Activated T-cell treated with anti-CD3 and anti-CD28 coated beads for 24 hours (primary cell): ENCODE measurements at regions not wholly inside any gene's neighbourhood (a gene's known extent, or its start where the extent isn't known, plus 50 kb on each side); places are given as distances from the start of the nearest gene placed in this dataset.

Source experiments
- DNase-seq: peaks from one replicate; pipeline ENCODE4 v3.0.0-alpha.2; 2020; ENCODE audit warnings: low read depth

DNA sequence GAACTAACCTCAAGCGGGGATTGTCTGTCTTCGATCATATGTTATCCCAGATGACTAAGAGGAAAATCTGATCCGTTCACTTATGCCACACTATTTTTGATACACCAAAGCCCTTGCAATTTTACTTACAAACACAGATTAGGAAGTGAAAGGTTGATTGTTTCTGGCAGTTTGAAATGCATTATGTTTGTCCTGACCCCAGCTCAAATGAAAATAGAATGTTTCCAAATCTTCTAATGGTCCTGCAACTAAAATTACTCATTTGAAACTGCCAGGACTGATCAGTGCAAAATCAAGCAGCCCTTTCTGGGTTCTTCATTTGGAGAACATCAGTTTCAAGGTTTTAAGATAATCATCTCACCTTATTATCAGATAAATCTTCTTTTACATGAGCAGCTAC lies 696.7 kb upstream of the WWC1 start:
- no peak for DNase-seq

GRCh38 chr5:167595196-167595595 lies 696.2 kb upstream of the WWC1 start:
- DNase-seq = no peak

DNA sequence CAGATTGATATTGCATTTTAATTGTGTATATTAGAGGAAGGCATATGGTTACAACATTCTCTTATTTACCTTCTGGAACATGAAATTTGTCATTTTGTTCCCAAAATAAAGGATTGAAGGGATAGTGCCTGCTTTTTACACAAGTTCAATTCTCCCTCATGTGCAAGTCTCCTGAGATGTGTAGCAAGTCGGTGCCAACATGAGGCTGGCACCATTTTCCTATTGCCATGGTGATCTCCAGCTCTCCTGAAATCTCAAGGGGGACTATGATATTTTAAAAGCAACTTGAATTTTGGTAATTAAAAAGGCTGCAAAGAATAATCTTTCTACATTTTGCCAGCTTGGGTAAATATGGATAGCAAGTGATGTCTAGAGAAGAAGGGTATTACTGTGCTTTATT lies 693.3 kb upstream of the WWC1 start:
- no peak for DNase-seq

DNA sequence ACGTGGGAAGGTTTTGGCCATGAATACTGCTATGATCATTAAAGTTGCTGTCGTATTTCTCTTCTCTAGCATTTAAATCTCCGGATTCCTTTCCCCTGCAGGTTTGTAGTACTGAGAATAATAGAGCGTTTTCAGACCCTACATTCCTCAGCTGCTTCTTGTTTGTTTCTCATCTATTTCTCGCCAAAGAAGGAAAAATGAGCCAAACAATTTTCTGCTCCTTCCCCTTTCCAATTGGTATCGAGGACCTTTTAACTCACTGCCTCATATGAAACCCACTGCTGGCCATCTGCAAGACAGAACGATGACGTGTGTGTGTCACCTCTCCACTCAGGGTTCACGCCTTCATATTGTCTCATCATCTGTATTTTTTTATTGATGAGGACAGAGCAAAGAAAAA lies 689.4 kb upstream of the WWC1 start:
- DNase-seq = no peak

DNA sequence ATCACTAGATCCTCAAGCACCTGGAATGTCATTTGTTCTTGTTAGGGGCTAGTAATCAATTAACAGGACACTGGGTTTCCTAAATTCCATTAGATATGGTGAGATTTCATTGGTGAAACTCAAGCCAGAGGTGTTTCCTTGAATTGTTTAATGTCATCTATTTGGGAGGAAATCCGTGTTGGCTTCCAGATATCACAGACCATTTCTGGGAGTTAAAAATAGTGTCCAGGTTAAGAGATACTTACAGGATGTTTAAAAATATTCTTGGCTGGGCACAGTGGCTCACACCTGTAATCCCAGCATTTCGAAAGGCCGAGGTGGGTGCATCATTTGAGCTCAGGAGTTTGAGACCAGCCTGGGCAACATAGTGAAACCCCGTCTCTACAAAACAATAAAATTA lies 688.3 kb upstream of the WWC1 start:
- no peak for DNase-seq

DNA sequence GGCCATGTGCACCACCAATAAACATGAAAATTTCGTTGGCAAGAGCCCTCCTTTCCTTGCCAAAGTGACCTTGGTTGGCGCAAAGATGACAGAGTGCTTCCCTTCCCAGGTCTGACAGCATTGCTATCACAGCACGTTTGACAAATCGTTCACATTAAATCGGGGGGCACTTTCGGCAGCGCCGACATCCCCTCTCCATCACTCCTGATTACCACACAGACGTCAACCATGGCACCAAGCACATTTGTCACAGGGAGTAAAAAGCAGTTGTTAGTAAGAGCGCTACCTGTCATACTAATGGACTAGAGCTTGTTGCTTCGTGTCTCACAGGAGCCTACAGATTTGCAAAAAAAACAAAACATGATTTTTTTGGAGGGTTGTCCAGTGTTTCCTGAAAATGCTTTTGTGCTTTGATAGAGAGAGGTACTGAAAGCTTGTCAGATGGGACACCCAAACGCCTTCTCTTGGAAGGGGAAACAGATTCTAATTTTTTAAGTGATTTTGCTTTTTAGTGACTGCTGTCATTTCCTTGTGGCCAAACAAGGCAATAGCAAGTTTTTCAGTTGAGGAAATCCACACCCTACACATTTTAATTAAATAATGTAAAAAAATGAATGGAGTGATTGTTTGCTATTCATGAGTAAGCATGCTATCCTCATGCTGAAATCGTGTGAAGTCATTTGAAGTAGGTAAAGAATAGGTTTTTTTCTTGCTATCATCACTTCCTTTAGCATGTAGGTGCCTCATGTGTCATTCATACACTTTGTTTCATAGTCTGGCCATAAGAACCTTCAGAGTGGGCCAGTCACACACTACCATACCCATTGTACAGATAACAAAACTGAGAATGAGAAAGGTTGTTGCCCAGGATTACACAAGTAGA lies 682.8 kb upstream of the WWC1 start:
- no peak for DNase-seq

DNA sequence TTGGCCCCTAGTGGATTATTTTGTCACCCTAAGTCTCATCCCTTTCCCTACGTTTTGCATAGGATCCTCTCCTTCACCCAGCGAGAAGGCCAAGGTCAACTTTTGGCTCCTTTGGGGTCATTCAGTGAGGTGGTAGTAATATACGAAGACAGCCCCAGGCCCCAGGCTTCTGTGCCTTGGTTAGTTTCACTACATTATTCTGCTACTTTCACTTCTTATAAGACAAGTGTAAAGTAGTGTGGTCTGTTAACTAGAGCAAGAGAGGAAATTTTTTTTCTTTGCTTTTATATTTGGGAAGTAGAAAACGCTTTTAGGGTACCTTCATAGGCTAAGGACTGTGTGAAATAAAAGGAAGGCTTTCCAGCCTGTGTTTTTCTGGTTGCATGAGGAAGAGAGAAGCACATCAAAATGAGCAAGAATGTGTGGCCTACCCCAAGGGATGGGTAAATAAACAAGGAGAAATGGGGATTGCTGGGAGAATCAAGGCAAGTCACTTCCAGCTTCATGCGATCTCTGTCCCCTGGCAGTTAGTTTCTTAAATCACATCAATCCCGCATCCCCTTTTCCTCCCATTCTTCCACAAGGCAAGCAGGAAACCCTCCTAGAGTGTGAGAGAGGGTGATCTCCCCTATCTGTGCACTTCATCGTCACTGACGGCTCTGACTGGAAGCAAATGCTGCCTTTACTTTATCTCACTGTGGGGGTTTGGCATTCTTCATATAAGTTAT lies 677.0 kb upstream of the WWC1 start:
- no peak for DNase-seq

DNA sequence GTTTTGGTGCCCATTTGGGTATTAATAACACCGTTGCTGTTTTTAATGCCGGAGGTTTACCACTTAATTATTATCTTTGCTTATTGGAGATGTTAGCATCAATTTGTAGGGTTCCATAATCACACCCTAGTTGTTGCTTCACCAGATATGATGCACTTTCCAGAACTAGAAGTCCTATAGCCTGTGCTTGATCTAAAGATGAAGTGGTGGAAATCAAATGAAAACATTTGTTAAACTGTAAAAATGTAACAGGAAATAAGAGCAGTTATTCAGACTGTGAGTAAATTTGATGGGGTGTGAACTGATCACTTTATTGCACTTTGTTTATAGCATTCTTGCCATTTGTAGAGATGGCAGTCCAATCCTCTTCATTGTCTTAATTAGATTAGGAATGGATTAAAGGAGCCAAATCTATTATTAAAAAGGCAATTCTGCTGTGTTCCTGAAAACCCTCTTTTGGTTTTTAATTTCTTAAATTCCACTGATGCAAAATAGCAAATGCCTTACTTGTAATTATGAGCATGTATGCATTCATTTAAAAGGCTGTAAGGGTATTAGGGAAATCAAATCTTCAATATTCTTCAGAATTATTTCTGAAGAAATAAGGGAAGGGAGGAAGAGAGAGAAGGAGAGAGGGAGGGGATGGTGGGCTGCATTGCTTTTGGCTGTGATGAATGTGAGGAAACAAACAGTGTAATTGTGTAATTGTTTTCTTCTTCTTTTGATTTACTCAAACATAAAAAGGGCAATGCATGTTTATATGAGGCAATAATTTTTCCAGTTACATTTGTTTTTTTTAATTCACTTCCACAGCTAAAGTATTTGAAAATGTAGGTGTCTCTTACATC lies 675.2 kb upstream of the WWC1 start:
- DNase-seq = no peak

GRCh38 chr5:167623354-167623753 lies 668.1 kb upstream of the WWC1 start:
- DNase-seq = no peak

GRCh38 chr5:167624053-167624452 lies 667.4 kb upstream of the WWC1 start:
- DNase-seq = no peak

- no peak for DNase-seq
Measured at GRCh38 chr5:167626341-167627123, 664.9 kb upstream of the WWC1 start.

DNA sequence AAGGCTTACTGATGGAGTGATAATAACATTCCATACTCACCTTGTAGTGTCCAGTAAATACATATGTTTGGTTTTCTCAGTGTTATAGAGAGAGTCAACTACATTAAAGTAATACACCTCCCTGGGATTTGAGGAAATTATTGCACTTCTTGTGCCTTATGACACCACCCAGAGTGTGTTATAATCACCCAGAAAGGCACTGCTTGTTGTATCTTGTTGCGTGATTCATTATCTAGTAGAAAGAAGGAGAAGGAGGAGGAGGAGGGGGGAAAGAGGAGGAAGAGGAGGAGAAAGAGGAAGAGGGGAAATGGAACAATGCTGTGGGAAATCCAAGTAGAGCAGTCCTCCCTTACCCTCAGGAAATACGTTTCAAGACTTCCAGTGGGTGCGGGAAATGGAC lies 661.8 kb upstream of the WWC1 start:
- DNase-seq = no peak

- no peak for DNase-seq
Measured at GRCh38 chr5:167631191-167631590, 660.3 kb upstream of the WWC1 start.

GRCh38 chr5:167633114-167633513 lies 658.3 kb upstream of the WWC1 start:
- no peak for DNase-seq

- no peak for DNase-seq
Measured at GRCh38 chr5:167633931-167634341, 657.5 kb upstream of the WWC1 start.

DNA sequence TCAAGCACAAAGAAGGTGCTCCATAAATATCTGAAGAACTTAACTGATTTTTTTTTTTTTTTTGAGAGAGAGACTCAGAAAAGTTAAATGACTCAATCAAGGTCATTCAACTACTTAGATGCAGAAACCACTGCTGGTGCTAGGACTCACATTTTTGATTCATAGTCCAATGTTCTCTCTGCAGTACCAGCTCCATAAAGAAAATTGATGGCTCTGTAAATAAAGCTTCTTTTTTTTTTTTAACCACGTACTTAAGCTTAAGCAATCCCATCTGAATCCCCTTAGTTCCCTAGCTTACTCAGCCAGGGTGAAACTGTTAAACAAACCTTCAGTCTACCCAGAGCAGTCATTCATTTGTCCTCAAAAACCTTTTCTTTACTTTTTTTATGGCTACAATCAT lies 657.0 kb upstream of the WWC1 start:
- no peak for DNase-seq

GRCh38 chr5:167638816-167639215 lies 652.6 kb upstream of the WWC1 start:
- no peak for DNase-seq

- DNase-seq = no peak
Measured at GRCh38 chr5:167639273-167639672, 652.2 kb upstream of the WWC1 start.

GRCh38 chr5:167639766-167640165 lies 651.7 kb upstream of the WWC1 start:
- no peak for DNase-seq

DNA sequence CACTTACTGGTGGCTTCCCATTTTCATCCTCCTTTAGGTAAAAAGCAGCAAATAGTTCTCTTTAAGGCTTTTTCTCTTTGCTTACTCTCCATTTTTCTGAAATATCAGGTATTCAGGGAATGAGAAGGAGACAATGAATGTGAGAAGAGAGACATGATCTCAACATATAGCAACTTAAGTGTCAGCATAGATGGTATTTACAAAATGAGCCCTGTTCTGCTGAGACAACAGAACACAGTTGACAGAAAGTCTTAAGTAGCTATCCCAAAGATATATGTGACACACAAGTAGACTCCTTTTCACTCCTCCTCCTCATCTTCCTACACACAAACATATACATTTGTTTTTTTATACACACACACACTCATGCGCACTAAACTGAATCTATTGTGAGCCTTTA lies 649.3 kb upstream of the WWC1 start:
- no peak for DNase-seq

- no peak for DNase-seq
Measured at GRCh38 chr5:167642779-167643517, 648.5 kb upstream of the WWC1 start.
